ENCODE measurements at regions not wholly inside any gene's neighbourhood (a gene's known extent, or its start where the extent isn't known, plus 50 kb on each side); places are given as distances from the start of the nearest gene placed in this dataset.
A peak's percentile ranks its signal among the peaks of the same experiment; 100 is the strongest.

- DNase-seq: peak in 1 of 3 experiments; percentile 46
These were observed 136.5 kb upstream of the HAAO start for GRCh38 chr2:42928692-42929545.

- peak in 2 of 3 experiments; percentile 86 to 98 for DNase-seq
These were observed 135.8 kb upstream of the HAAO start for GRCh38 chr2:42928161-42928691.

GRCh38 chr2:42927334-42928160 lies 135.2 kb upstream of the HAAO start:
- DNase-seq: peak in 2 of 3 experiments; percentile 12 to 84

GRCh38 chr2:42926434-42927333 lies 134.3 kb upstream of the HAAO start:
- DNase-seq: peak; percentile 52 to 92 (median 82)

- DNase-seq: no peak
These were observed 133.5 kb upstream of the HAAO start for GRCh38 chr2:42925742-42926433.

- no peak for DNase-seq
These were observed 132.1 kb upstream of the HAAO start for GRCh38 chr2:42924418-42924886.

GRCh38 chr2:42923580-42924417 lies 131.4 kb upstream of the HAAO start:
- no peak for DNase-seq

- DNase-seq: no peak
These were observed 130.6 kb upstream of the HAAO start for GRCh38 chr2:42922790-42923579.

GRCh38 chr2:42922293-42922692 lies 129.9 kb upstream of the HAAO start:
- DNase-seq: no peak

GRCh38 chr2:42921721-42922120 lies 129.3 kb upstream of the HAAO start:
- no peak for DNase-seq

GRCh38 chr2:42921147-42921520 lies 128.8 kb upstream of the HAAO start:
- no peak for DNase-seq

- no peak for DNase-seq
These were observed 128.2 kb upstream of the HAAO start for GRCh38 chr2:42920446-42921146.

GRCh38 chr2:42918671-42919318 lies 126.4 kb upstream of the HAAO start:
- no peak for DNase-seq

GRCh38 chr2:42918041-42918440 lies 125.7 kb upstream of the HAAO start:
- DNase-seq: no peak

GRCh38 chr2:42917425-42917927 lies 125.1 kb upstream of the HAAO start:
- no peak for DNase-seq

GRCh38 chr2:42916324-42916723 lies 123.9 kb upstream of the HAAO start:
- no peak for DNase-seq

GRCh38 chr2:42914860-42915259 lies 122.5 kb upstream of the HAAO start:
- no peak for DNase-seq

GRCh38 chr2:42914314-42914713 lies 121.9 kb upstream of the HAAO start:
- no peak for DNase-seq

Measured in NCI-H1417 (cell line).